Forelimb muscle (tissue), 1 donor: ENCODE measurements at regions not wholly inside any gene's neighbourhood (a gene's known extent, or its start where the extent isn't known, plus 50 kb on each side); places are given as distances from the start of the nearest gene placed in this dataset.

Source experiments
- DNase-seq: peaks from one replicate; pipeline ENCODE4 v3.0.0-alpha.2; 2013; ENCODE audit warnings: low read depth

- no peak for DNase-seq
Measured at GRCh38 chr5:10849278-10849677, 88.2 kb upstream of the DAP start.

- no peak for DNase-seq
Measured at GRCh38 chr5:10844016-10844415, 83.0 kb upstream of the DAP start.

- no peak for DNase-seq
Measured at GRCh38 chr5:10842823-10843222, 81.8 kb upstream of the DAP start.

- DNase-seq: no peak
Measured at GRCh38 chr5:10839916-10840599, 79.0 kb upstream of the DAP start.

- DNase-seq: no peak
Measured at GRCh38 chr5:10839118-10839517, 78.1 kb upstream of the DAP start.

GRCh38 chr5:10838038-10838437, 77.0 kb upstream of the DAP start:
- DNase-seq: no peak

- no peak for DNase-seq
Measured at GRCh38 chr5:10836986-10837385, 76.0 kb upstream of the DAP start.

GRCh38 chr5:10834695-10835094, 73.7 kb upstream of the DAP start:
- DNase-seq: no peak

GRCh38 chr5:10832987-10833386, 72.0 kb upstream of the DAP start:
- DNase-seq: peak; percentile 48

- no peak for DNase-seq
Measured at GRCh38 chr5:10832421-10832820, 71.4 kb upstream of the DAP start.

GRCh38 chr5:10831419-10831818, 70.4 kb upstream of the DAP start:
- DNase-seq: no peak

GRCh38 chr5:10828241-10828640, 67.2 kb upstream of the DAP start:
- DNase-seq: no peak

GRCh38 chr5:10827571-10827970, 66.5 kb upstream of the DAP start:
- no peak for DNase-seq

GRCh38 chr5:10826971-10827370, 65.9 kb upstream of the DAP start:
- no peak for DNase-seq

GRCh38 chr5:10825897-10826644, 65.0 kb upstream of the DAP start:
- DNase-seq: no peak

- DNase-seq: no peak
Measured at GRCh38 chr5:10812218-10812617, 51.2 kb upstream of the DAP start.
